Neutrophil (primary cell): ENCODE measurements at regions not wholly inside any gene's neighbourhood (a gene's known extent, or its start where the extent isn't known, plus 50 kb on each side); places are given as distances from the start of the nearest gene placed in this dataset.
"Not testable (repeated sequence)": the region's sequence is repeated elsewhere in the genome, so short reads cannot be mapped to it uniquely, and the experiment has no call there.

Experiments
- H3K27ac ChIP-seq: fragments of 200-600 bp; sonication (generic); 2 replicates; pipeline ENCODE4 v1.5.1; 2016; ENCODE audit warnings: mild to moderate bottlenecking, moderate library complexity
- H3K27me3 ChIP-seq: fragments of 200-600 bp; sonication (generic); 2 replicates; pipeline ENCODE4 v1.6.0; 2016; ENCODE audit warnings: mild to moderate bottlenecking
- H3K36me3 ChIP-seq: fragments of 200-600 bp; sonication (generic); 2 replicates; pipeline ENCODE4 v1.5.1; 2017
- H3K4me1 ChIP-seq, 2 experiments: fragments of 200-600 bp in 1 of 2; sonication (generic) in 1 of 2; 1 replicate in 1 of 2; 2 replicates in 1 of 2; pipeline versions ENCODE4 v1.5.1 to v1.6.1; 2013 to 2016; ENCODE audit warnings: low read depth in 1 of 2, low read length in 1 of 2, mild to moderate bottlenecking in 1 of 2, moderate library complexity in 1 of 2; ENCODE audit not compliant: control insufficient read depth in 1 of 2, insufficient read depth in 1 of 2
- H3K4me3 ChIP-seq, 2 experiments: fragments of 200-600 bp in 1 of 2; sonication (generic) in 1 of 2; 1 replicate in 1 of 2; 2 replicates in 1 of 2; pipeline ENCODE4 v1.5.1; 2013 to 2016; ENCODE audit warnings: low read depth in 1 of 2, low read length in 1 of 2, mild to moderate bottlenecking in 1 of 2, moderate library complexity in 1 of 2
- H3K9me3 ChIP-seq: fragments of 200-600 bp; sonication (generic); 2 replicates; pipeline ENCODE4 v1.5.1; 2016
- TF ChIP-seq, protein P1 (sequence below): fragments of 200-600 bp; sonication (generic); IDR thresholded peaks from 2 replicates; pipeline ENCODE4 v1.5.1; 2016; ENCODE audit warnings: antibody characterized with exemption

DNA sequence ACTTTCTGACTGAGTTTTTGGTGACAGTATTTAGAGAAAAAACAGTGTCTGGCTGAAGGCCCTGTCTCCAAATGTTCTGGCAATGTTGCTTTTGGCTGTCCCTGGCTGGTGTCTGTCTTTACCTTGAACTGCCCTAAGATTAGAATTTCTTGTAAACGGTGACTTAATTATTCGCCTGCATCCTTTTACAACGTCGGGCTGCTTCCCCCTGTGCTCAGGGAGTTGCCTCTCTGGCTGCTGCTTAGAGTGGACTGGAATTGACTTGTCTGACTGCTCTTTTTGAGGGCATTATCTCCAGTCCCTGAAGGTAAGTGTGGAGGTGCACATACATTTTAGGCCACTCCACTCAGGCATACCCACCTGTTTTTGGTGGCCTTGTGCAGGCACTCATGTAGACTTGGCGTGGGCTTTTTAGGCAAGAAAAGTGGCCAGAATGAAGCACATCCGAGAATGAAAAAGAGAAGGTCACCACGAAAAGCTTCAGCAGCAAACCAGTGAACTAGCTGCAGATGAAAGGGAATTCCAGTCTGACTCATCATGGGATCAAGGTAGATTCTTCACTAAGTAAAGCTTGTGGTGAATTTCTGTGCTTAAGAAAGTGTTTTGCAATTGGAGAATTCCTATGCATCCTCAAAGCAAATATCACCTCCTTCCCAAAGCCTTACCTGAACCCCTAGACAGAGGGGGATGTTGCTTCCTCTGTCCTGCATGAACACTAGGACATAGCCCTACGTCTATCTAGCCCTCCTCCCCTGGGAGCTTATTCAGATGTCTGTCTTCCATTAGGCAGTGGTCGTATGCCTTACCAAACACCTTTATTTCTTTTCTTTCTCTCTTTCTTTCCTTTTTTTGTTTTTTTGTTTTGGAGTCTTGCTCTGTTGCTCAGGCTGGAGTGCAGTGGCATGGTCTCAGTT, 230.3 kb upstream of the TRIB2 start:
- no peaks in the 10 kb centered on the region for H3K36me3 ChIP-seq
- TF ChIP-seq, protein P1, sequence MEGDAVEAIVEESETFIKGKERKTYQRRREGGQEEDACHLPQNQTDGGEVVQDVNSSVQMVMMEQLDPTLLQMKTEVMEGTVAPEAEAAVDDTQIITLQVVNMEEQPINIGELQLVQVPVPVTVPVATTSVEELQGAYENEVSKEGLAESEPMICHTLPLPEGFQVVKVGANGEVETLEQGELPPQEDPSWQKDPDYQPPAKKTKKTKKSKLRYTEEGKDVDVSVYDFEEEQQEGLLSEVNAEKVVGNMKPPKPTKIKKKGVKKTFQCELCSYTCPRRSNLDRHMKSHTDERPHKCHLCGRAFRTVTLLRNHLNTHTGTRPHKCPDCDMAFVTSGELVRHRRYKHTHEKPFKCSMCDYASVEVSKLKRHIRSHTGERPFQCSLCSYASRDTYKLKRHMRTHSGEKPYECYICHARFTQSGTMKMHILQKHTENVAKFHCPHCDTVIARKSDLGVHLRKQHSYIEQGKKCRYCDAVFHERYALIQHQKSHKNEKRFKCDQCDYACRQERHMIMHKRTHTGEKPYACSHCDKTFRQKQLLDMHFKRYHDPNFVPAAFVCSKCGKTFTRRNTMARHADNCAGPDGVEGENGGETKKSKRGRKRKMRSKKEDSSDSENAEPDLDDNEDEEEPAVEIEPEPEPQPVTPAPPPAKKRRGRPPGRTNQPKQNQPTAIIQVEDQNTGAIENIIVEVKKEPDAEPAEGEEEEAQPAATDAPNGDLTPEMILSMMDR: no peak
- peaks cover 0 to 17% of the 10 kb centered on the region in 2 experiments for H3K4me1 ChIP-seq
- H3K4me3 ChIP-seq: no peak overlapping the region
- no peak overlapping the region for H3K27ac ChIP-seq
- H3K27me3 ChIP-seq: no peaks in the 10 kb centered on the region
- H3K9me3 ChIP-seq: no peaks in the 10 kb centered on the region

DNA sequence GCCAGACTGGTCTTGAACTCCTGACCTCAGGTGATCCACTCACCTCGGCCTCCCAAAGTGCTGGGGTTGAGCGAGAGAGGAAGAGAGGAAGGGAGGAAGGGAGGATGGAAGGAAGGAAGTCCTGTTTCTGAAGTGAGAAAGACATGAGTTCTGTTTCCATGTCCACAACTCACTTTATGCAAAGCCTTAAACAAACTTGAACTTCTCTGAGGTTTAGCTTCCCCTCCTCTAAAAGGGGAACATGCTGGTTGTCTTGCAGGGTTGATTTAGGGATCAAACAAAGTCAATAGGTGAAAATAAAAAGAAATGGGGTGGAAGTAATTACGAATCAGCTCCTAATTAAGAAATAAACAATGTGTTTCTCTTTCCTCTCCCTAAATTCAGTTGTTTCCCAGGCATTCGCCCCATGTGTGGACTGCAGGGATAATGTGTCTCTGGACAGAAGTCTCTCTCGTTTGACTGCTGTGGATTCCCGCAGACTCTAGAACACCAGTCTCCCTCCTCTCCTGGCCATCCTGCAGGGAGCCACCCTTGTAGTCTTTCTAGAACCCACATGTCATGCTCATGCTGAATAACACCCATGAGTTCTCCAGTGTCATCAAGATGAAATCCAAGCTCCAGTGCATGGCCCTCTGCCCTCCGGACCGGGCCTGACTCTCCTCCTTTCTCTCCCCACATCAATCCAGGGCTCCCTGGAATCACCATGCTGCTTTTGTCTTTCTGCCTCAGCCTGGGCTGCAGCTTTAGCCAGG, 229.3 kb upstream of the TRIB2 start:
- TF ChIP-seq, protein P1: no peak
- peaks cover 0 to 17% of the 10 kb centered on the region in 2 experiments for H3K4me1 ChIP-seq
- no peaks in the 10 kb centered on the region for H3K9me3 ChIP-seq
- H3K36me3 ChIP-seq: no peaks in the 10 kb centered on the region
- no peak overlapping the region for H3K4me3 ChIP-seq
- no peaks in the 10 kb centered on the region for H3K27me3 ChIP-seq
- peak overlapping the region; percentile 53 for H3K27ac ChIP-seq

DNA sequence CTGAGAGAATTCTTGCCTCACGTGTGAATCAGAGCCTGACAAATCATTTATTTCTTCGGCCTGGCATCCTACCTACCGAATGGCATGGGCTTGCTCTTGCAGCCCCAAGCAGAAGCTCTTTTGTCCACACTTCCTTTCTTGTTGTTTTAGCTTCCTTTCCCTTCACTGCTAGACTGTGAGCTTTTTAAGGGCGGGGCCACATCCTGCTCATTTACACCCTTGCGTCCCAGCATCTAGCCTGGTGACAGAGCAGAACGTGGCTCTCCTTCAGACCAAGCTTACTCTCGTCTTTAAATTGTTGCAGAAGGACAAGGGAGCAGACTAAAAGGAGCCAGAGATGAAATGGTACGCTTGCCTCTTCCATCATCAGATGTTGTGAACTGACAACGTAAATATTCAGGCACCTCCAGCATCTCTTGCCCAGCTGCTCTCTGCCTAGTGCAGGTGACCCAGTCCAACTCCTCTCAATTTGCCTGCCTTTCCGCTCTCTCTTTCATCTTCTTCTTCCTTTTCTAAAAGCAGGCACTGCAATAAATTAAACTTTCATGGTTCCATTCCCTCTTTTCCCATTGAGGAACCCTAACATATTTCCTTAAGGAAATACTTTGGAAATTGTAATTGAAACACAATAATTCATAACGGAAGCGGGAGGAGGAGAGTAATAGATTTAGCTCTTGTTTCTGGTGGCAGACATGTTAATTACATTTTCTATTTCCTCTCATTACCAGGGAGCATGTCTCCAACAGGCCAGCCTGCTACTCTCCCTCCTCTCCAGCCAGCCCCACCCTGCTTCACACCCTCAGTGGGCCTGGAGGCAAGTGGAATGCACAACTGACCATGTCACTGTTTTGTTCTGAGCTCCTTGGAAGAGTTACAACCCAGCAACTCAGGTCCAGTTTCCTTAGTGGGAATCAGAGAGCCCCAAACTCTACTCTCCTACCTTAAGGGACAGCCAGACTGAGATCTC, 228.1 kb upstream of the TRIB2 start:
- Histone ChIP-seq H3K27me3 (no peaks in the 10 kb centered on the region), H3K4me3 (no peak overlapping the region)

DNA sequence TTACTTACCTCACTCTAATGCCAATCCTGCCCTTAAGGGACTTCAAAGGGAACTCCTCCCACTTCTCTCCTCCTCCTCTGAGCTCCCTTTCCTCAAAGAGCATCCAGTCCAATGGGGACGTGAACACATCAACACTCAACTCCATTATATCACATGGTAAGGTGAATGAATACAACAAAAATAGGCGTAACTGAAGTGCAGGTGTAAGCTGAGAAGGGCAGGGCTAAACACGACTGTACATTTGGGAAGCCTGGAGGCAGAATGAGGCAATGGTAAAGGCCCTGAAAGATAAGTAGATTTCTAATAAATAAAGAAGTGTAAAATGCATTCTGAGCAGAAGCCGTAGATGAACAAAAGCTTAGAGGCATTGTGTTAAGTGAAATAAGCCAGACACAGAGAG, 226.1 kb upstream of the TRIB2 start:
- Histone ChIP-seq H3K27ac (no peak overlapping the region), H3K36me3 (no peaks in the 10 kb centered on the region), H3K9me3 (no peaks in the 10 kb centered on the region), H3K4me3 (no peak overlapping the region), H3K4me1 (peaks cover 0 to 17% of the 10 kb centered on the region in 2 experiments), H3K27me3 (no peaks in the 10 kb centered on the region)
- TF ChIP-seq, protein P1: no peak

More for the DNA sequence above, 228.1 kb upstream of the TRIB2 start:
- no peaks in the 10 kb centered on the region for H3K9me3 ChIP-seq
- H3K27ac ChIP-seq: peak overlapping the region; percentile 15
- TF ChIP-seq, protein P1: no peak
- H3K4me1 ChIP-seq: peaks cover 0 to 17% of the 10 kb centered on the region in 2 experiments
- H3K36me3 ChIP-seq: no peaks in the 10 kb centered on the region

DNA sequence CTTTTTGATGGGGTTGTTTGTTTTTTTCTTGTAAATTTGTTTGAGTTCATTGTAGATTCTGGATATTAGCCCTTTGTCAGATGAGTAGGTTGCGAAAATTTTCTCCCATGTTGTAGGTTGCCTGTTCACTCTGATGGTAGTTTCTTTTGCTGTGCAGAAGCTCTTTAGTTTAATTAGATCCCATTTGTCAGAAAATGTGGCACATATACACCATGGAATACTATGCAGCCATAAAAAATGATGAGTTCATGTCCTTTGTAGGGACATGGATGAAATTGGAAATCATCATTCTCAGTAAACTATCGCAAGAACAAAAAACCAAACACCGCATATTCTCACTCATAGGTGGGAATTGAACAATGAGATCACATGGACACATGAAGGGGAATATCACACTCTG, 224.4 kb upstream of the TRIB2 start:
- H3K36me3 ChIP-seq, H3K27me3 ChIP-seq, H3K9me3 ChIP-seq, H3K4me3 ChIP-seq, H3K27ac ChIP-seq: not testable (repeated sequence)
- peaks cover 0 to 13% of the 10 kb centered on the region in 2 experiments for H3K4me1 ChIP-seq
